Astrocyte of the cerebellum (primary cell): ENCODE measurements at regions not wholly inside any gene's neighbourhood (a gene's known extent, or its start where the extent isn't known, plus 50 kb on each side); places are given as distances from the start of the nearest gene placed in this dataset.

ENCODE experiments used
- DNase-seq: peaks from one replicate; pipeline ENCODE4 v3.0.0-alpha.2; 2011; ENCODE audit warnings: low read depth
- H3K4me3 ChIP-seq: 2 replicates; pipeline ENCODE4 v1.5.1; 2011; ENCODE audit warnings: mild to moderate bottlenecking, low read depth, low read length, moderate library complexity
- in situ Hi-C: cut with HindIII; loops from 2 replicates; pipeline ENCODE4 v1.10.0; 2017; ENCODE audit warnings: low sequenced_read_pairs
- TF ChIP-seq, protein P1 (sequence below): IDR thresholded peaks from 2 replicates; pipeline ENCODE4 v1.5.1; 2012; ENCODE audit warnings: low read length, low read depth, moderate library complexity, mild to moderate bottlenecking; ENCODE audit errors: missing control alignments

DNA sequence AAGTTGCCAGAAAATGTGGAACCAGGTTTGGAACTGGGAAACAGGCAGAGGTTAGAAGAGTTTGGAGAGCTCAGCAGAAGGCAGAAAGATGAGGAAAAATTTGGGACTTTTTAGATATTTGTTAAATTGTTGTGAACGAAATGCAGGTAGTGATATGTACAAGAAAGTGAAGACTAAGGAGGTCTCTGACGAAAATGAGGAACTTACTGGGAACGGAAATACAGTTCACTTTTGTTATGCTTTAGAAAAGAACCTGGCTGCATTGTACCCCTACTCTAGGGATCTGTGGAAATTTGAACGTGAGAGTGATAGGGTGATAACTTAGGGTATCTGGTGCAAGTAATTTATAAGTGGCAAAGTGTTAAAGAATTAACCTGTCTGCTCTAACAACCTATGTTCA lies 632.4 kb downstream of the SLITRK5 start:
- DNase-seq = no peak
- TF ChIP-seq, protein P1, sequence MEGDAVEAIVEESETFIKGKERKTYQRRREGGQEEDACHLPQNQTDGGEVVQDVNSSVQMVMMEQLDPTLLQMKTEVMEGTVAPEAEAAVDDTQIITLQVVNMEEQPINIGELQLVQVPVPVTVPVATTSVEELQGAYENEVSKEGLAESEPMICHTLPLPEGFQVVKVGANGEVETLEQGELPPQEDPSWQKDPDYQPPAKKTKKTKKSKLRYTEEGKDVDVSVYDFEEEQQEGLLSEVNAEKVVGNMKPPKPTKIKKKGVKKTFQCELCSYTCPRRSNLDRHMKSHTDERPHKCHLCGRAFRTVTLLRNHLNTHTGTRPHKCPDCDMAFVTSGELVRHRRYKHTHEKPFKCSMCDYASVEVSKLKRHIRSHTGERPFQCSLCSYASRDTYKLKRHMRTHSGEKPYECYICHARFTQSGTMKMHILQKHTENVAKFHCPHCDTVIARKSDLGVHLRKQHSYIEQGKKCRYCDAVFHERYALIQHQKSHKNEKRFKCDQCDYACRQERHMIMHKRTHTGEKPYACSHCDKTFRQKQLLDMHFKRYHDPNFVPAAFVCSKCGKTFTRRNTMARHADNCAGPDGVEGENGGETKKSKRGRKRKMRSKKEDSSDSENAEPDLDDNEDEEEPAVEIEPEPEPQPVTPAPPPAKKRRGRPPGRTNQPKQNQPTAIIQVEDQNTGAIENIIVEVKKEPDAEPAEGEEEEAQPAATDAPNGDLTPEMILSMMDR = no peak
- H3K4me3 ChIP-seq = no peak overlapping the region
- in situ Hi-C loops = no loop called here

DNA sequence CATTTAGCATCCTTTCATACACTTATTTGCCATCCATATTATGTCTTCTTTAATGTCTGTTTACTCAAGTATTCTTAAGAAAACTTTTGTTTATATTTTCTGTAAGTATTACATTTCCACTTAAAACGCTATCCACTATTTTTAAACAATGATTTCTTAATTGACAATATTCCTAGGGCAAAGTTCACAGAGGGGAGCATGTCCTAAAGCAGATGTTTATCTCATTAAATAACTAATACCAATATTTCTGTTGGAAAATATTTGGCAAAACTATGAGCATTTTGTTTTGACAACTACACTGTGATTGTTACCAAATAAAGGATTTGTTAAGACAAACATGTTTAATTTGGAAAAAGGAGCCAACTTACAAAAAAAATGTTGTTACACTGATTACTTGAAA lies 643.3 kb downstream of the SLITRK5 start:
- in situ Hi-C loops = no loop called here
- no peak for DNase-seq
- TF ChIP-seq, protein P1 = no peak
- H3K4me3 ChIP-seq = no peak overlapping the region

DNA sequence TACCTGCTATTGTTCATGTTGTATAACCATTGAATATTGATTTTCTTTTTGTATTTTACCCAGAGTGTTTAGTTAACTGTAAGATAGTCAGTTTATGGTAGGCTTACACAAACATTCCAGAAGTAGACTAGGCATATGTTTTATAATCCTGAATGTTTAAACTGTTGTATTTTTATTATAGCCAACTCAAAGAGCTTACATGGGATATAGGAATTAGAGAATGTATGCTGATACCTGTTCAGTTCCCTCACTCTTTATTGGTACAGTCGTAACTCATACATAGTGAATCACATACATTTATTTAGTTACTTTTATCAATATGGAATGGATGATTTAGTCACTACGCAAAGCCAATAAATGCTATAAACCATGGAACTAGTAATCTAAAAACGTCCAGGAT lies 657.9 kb downstream of the SLITRK5 start:
- in situ Hi-C loops = no loop called here
- no peak overlapping the region for H3K4me3 ChIP-seq

DNA sequence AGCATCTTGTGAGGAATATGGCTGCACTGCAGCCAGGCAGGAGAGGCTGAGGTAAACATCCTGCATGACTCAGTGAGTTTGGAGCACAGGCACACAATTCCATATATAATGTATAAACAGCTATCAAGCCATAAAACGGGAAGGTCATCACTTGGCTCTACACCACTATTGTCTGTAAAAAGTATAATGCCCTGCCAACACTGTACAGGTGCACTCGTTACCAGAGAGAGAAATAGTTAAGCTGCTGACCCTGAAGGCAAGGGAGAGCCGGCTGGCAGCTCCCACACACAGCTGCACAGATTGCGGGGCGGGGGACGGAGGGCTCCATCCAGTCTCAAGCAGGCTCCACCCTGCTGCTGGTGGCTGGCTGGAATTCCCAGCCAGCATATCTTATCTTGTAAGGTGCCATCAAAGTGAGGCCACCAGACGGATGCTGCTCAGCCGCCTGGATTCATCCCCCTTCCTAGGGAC lies 668.1 kb downstream of the SLITRK5 start:
- DNase-seq = no peak
- TF ChIP-seq, protein P1 = no peak
- in situ Hi-C loops = no loop called here
- H3K4me3 ChIP-seq = no peak overlapping the region

More for the DNA sequence above, 657.9 kb downstream of the SLITRK5 start:
- TF ChIP-seq, protein P1 = no peak
- no peak for DNase-seq

DNA sequence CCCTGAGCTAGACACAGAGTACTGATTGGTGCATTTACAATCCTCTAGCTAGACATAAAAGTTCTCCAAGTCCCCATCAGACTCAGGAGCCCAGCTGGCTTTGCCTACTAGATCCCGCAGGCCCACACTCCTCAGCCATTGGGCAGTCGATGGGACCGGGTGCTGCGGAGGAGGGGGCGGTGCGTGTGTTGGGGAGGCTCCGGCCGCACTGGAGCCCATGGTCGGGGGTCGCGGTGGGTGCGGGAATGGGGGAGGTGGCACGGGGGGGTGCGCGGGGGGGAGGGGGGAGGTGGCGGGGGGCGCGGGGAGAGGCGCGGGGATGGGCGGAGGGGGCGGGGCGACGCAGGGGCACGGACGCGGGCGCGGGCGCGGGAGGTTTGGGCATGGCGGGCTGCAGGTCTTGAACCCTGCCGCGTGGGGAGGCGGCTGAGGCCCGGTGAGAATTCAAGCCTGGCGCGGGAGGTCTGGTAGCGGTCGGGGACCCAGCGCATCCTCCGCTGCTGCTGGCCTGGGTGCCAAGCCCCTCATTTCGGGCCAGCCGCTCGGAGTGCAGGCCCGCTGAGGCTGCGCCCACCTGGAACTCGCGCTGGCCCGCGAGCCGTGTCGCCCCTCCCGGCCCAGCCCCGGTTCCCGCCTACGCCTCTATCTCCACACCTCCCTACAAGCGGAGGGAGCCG lies 674.1 kb downstream of the SLITRK5 start:
- no peak overlapping the region for H3K4me3 ChIP-seq
- in situ Hi-C loops = no loop called here
- DNase-seq = no peak
- TF ChIP-seq, protein P1 = no peak

DNA sequence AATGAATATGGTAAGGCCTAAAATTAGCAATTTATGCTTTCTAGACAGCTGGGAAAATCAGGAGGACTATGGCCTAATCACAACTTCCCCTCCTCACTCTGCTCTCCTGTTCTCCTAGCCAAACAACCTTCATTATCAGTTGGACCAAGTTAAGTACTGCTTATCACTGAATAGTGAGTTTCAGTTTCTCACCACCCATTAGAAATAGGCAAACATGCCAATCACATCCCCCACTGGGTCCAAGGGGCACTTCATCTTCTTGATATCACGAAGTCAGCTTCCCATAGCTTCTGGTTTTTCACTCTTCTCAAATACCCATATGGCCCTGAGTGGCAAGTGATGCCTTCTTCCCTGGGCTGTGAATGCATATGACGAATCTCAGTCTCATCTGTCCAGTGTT lies 689.6 kb downstream of the SLITRK5 start:
- H3K4me3 ChIP-seq = no peak overlapping the region
- in situ Hi-C loops = no loop called here
- TF ChIP-seq, protein P1 = no peak
- DNase-seq = no peak
